SK-N-SH (cell line): ENCODE measurements at regions not wholly inside any gene's neighbourhood (a gene's known extent, or its start where the extent isn't known, plus 50 kb on each side); places are given as distances from the start of the nearest gene placed in this dataset.

Experiments used
- CTCF ChIA-PET: fragments of 300-600, 350-600 bp; formaldehyde crosslinking; extraction: SDS; loops from one replicate; lab custom pipeline; 2021; lab: Yijun Ruan, JAX
- POLR2A ChIA-PET: fragments of 350-600 bp; sonication (Branson Sonifier 250); formaldehyde crosslinking; extraction: SDS; loops from one replicate; lab custom pipeline; 2020; ENCODE audit warnings: antibody characterized with exemption, inconsistent platforms; lab: Yijun Ruan, JAX
- DNase-seq: peaks from one replicate; pipeline ENCODE4 v3.0.0; 2012
- H2AFZ ChIP-seq: fragments of 200-600 bp; sonication (generic); 2 replicates; pipeline ENCODE4 v1.8.1; 2016; ENCODE audit warnings: antibody characterized with exemption, mild to moderate bottlenecking, low read depth
- H3F3A ChIP-seq: fragments of 200-600 bp; sonication (generic); replicated peaks from 2 replicates; pipeline ENCODE3; 2016; ENCODE audit warnings: antibody characterized with exemption, mild to moderate bottlenecking; ENCODE audit not compliant: insufficient read depth
- H3K27ac ChIP-seq, 2 experiments: fragments of 200-500 bp in 1 of 2; fragments of 200-600 bp in 1 of 2; sonication (Bioruptor generic) in 1 of 2; sonication (generic), shearing (Covaris generic) in 1 of 2; 2 replicates each; pipeline versions ENCODE4 v1.5.1 to v1.6.1; 2014 to 2016; ENCODE audit warnings: low read depth in 2 of 2, inconsistent platforms in 1 of 2, low read length in 1 of 2, mild to moderate bottlenecking in 1 of 2, mixed read lengths in 1 of 2
- H3K27me3 ChIP-seq: fragments of 200-600 bp; sonication (generic), shearing (Covaris generic); 2 replicates; pipeline ENCODE4 v1.6.1; 2016; ENCODE audit warnings: mixed run types; ENCODE audit not compliant: insufficient read depth
- H3K36me3 ChIP-seq, 2 experiments: fragments of 200-500 bp in 1 of 2; fragments of 200-600 bp in 1 of 2; sonication (Bioruptor generic) in 1 of 2; sonication (generic) in 1 of 2; replicated peaks in 1 of 2; 2 replicates each; pipeline versions ENCODE3 to v1.5.1; 2014 to 2016; ENCODE audit warnings: low read length in 1 of 2, mild to moderate bottlenecking in 1 of 2; ENCODE audit not compliant: insufficient read depth in 2 of 2, control insufficient read depth in 1 of 2
- H3K4me1 ChIP-seq, 2 experiments: fragments of 200-500 bp in 1 of 2; fragments of 200-600 bp in 1 of 2; sonication (Bioruptor generic) in 1 of 2; sonication (generic), shearing (Covaris generic) in 1 of 2; 2 replicates each; pipeline versions ENCODE4 v1.5.1 to v1.6.1; 2014 to 2016; ENCODE audit warnings: low read depth in 1 of 2, low read length in 1 of 2, mixed run types in 1 of 2; ENCODE audit not compliant: insufficient read depth in 2 of 2, control insufficient read depth in 1 of 2
- H3K4me2 ChIP-seq: fragments of 200-600 bp; sonication (generic), shearing (Covaris generic); 2 replicates; pipeline ENCODE4 v1.6.1; 2017; ENCODE audit warnings: mixed run types
- H3K4me3 ChIP-seq, 2 experiments: fragments of 200-500 bp in 1 of 2; fragments of 200-600 bp in 1 of 2; sonication (Bioruptor generic) in 1 of 2; sonication (generic), shearing (Covaris generic) in 1 of 2; 2 replicates each; pipeline versions ENCODE4 v1.5.1 to v1.8.1; 2014 to 2016; ENCODE audit warnings: low read depth in 2 of 2, inconsistent platforms in 1 of 2, low read length in 1 of 2, mild to moderate bottlenecking in 1 of 2, mixed read lengths in 1 of 2, moderate library complexity in 1 of 2
- H3K79me2 ChIP-seq: fragments of 200-600 bp; sonication (generic); 2 replicates; pipeline ENCODE4 v1.8.1; 2017; ENCODE audit warnings: mild to moderate bottlenecking; ENCODE audit not compliant: insufficient read depth
- H3K9ac ChIP-seq: fragments of 200-600 bp; sonication (generic); 2 replicates; pipeline ENCODE4 v1.6.1; 2017; ENCODE audit warnings: mixed run types
- H3K9me2 ChIP-seq: fragments of 200-600 bp; sonication (generic); 2 replicates; pipeline ENCODE4 v1.6.1; 2017; ENCODE audit warnings: mixed run types
- H3K9me3 ChIP-seq: fragments of 200-600 bp; sonication (generic); 2 replicates; pipeline ENCODE4 v1.6.1; 2017; ENCODE audit warnings: mixed run types, mild to moderate bottlenecking, moderate library complexity
- H4K20me1 ChIP-seq: fragments of 200-600 bp; sonication (generic); 2 replicates; pipeline ENCODE4 v1.6.1; 2017; ENCODE audit warnings: mild to moderate bottlenecking, mixed run types; ENCODE audit not compliant: insufficient read depth
- FOXJ3 ChIP-seq: sonication (generic); formaldehyde crosslinking; IDR thresholded peaks from 2 replicates; pipeline ENCODE4 v1.5.1; 2020; ENCODE audit warnings: mild to moderate bottlenecking, missing genetic modification reagents
- GABPA ChIP-seq: IDR thresholded peaks from 2 replicates; pipeline ENCODE4 v1.4.0; 2012; ENCODE audit warnings: low read depth, mild to moderate bottlenecking
- GATA2 ChIP-seq: sonication (generic); formaldehyde crosslinking; IDR thresholded peaks from 2 replicates; pipeline ENCODE4 v1.5.0; 2020; ENCODE audit warnings: mild to moderate bottlenecking, missing genetic modification reagents
- MXI1 ChIP-seq: IDR thresholded peaks from 2 replicates; pipeline ENCODE4 v1.6.1; 2012; ENCODE audit warnings: mild to moderate bottlenecking, low read depth, low read length, improper control_type of control experiment
- RCOR1 ChIP-seq: fragments of 150-350 bp; IDR thresholded peaks from 2 replicates; pipeline ENCODE4 v1.6.1; 2017; ENCODE audit warnings: antibody characterized with exemption, low read length
- RFX5 ChIP-seq: IDR thresholded peaks from 2 replicates; pipeline ENCODE4 v1.6.1; 2012; ENCODE audit warnings: mild to moderate bottlenecking, improper control_type of control experiment, low read length
- SMC3 ChIP-seq: IDR thresholded peaks from 2 replicates; pipeline ENCODE4 v1.6.1; 2012; ENCODE audit warnings: low read depth, low read length, improper control_type of control experiment
- TAF1 ChIP-seq: IDR thresholded peaks from 2 replicates; pipeline ENCODE4 v1.6.1; 2012; ENCODE audit warnings: low read depth, mild to moderate bottlenecking, low read length, moderate library complexity, borderline replicate concordance
- TCF12 ChIP-seq: IDR thresholded peaks from 2 replicates; pipeline ENCODE4 v1.4.0; 2012
- TEAD4 ChIP-seq: IDR thresholded peaks from 2 replicates; pipeline ENCODE4 v1.4.0; 2012; ENCODE audit warnings: mild to moderate bottlenecking, borderline replicate concordance; ENCODE audit not compliant: insufficient read depth
- WGBS: methylation state at CpG from one replicate; pipeline ENCODE4 v1.1.6; 2017; ENCODE audit warnings: low lambda C conversion rate; 5-methylcytosine and 5-hydroxymethylcytosine counted together
- TF ChIP-seq, protein P1 (sequence below): IDR thresholded peaks from 2 replicates; pipeline ENCODE4 v1.4.0; 2012; ENCODE audit warnings: low read depth, borderline replicate concordance
- TF ChIP-seq, protein P2 (sequence below): IDR thresholded peaks from 2 replicates; pipeline ENCODE4; 2012
- TF ChIP-seq, protein P3 (sequence below): IDR thresholded peaks from 2 replicates; pipeline ENCODE4 v1.4.0; 2012; ENCODE audit warnings: low read depth
- TF ChIP-seq, protein P4 (sequence below): fragments of 200-600 bp; sonication (generic); IDR thresholded peaks from 2 replicates; pipeline ENCODE4 v1.6.1; 2017; ENCODE audit warnings: antibody characterized with exemption, mild to moderate bottlenecking, moderate library complexity

DNA sequence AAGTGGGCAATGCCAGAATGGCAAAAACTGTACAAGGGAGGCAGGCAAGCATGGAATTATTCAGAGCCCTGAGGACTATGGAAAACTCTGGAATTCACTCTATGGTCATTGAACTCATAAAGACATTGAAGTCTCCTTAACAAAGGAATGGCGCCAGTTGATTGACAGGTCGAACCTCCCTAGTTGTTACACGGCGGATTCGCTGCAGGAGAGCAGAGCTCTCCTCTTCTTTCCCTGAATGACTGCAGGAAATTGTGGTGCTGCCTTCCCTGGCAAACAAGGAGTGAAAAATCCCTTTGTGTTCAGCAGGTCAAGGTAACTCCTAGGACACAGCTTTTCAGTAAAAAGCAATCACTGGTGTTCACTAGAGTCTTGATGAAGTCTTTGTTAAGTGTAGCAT, 732.8 kb upstream of the FRG1 start:
- no peaks in the 10 kb centered on the region for H3K9me2 ChIP-seq
- POLR2A ChIA-PET: no interaction called here
- TF ChIP-seq, protein P1, sequence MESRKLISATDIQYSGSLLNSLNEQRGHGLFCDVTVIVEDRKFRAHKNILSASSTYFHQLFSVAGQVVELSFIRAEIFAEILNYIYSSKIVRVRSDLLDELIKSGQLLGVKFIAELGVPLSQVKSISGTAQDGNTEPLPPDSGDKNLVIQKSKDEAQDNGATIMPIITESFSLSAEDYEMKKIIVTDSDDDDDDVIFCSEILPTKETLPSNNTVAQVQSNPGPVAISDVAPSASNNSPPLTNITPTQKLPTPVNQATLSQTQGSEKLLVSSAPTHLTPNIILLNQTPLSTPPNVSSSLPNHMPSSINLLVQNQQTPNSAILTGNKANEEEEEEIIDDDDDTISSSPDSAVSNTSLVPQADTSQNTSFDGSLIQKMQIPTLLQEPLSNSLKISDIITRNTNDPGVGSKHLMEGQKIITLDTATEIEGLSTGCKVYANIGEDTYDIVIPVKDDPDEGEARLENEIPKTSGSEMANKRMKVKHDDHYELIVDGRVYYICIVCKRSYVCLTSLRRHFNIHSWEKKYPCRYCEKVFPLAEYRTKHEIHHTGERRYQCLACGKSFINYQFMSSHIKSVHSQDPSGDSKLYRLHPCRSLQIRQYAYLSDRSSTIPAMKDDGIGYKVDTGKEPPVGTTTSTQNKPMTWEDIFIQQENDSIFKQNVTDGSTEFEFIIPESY: no peak
- TF ChIP-seq SMC3 (no peak), TCF12 (no peak), TEAD4 (no peak), RFX5 (no peak), RCOR1 (no peak), TAF1 (no peak), GABPA (no peak), MXI1 (no peak), GATA2 (CRISPR knock-in tag) (no peak), FOXJ3 (CRISPR knock-in tag) (no peak)
- TF ChIP-seq, protein P2, sequence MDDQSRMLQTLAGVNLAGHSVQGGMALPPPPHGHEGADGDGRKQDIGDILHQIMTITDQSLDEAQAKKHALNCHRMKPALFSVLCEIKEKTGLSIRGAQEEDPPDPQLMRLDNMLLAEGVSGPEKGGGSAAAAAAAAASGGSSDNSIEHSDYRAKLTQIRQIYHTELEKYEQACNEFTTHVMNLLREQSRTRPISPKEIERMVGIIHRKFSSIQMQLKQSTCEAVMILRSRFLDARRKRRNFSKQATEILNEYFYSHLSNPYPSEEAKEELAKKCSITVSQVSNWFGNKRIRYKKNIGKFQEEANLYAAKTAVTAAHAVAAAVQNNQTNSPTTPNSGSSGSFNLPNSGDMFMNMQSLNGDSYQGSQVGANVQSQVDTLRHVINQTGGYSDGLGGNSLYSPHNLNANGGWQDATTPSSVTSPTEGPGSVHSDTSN: no peak
- TF ChIP-seq, protein P3, sequence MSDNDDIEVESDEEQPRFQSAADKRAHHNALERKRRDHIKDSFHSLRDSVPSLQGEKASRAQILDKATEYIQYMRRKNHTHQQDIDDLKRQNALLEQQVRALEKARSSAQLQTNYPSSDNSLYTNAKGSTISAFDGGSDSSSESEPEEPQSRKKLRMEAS: no peak
- H3K4me1 ChIP-seq: peaks cover 0 to 5% of the 10 kb centered on the region in 2 experiments; a peak in 1 of 4 replicates
- no peak overlapping the region for H3K27ac ChIP-seq
- H3F3A ChIP-seq: no peaks in the 10 kb centered on the region
- no peak overlapping the region for H2AFZ ChIP-seq
- H3K27me3 ChIP-seq: no peaks in the 10 kb centered on the region
- no peaks in the 10 kb centered on the region for H3K79me2 ChIP-seq
- H3K36me3 ChIP-seq: no peaks in the 10 kb centered on the region
- H3K9me3 ChIP-seq: no peaks in the 10 kb centered on the region
- DNase-seq: no peak
- no peak overlapping the region for H3K9ac ChIP-seq
- no peaks in the 10 kb centered on the region for H4K20me1 ChIP-seq
- WGBS: 69% methylated on average over 5 of the region's 5 CpGs
- no peak overlapping the region for H3K4me2 ChIP-seq
- CTCF ChIA-PET: interaction anchor here (0.8 to 1.2 kb wide), 2 partner anchors 10 to 585 kb away, joined by 3 to 4 read pairs; no protein-coding TSS in a partner anchor
- H3K4me3 ChIP-seq: no peak overlapping the region

DNA sequence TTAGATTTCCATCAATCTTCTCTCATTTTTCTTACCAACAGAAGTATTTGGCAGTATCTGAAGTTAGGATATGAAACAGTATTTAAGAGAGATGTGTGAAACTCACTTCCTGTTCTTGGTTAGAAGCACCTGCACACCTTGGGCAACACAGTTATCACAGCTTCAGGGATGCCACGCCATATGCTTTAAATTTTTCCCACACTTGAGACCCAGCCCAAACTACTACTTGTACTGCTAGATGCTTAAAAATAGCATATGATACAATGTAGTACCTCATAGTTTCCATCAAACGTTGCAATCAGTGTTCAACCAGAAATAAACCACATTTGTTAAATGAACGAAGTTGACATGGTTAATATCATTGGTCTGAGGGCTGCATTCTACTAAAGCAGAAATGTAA, 725.1 kb upstream of the FRG1 start:
- WGBS: 21% methylated on average over 3 of the region's 3 CpGs
- Histone ChIP-seq H3K79me2 (no peaks in the 10 kb centered on the region), H3K9ac (no peak overlapping the region), H3K27ac (no peak overlapping the region), H3F3A (no peaks in the 10 kb centered on the region), H3K4me2 (no peak overlapping the region), H3K9me2 (no peaks in the 10 kb centered on the region), H4K20me1 (no peaks in the 10 kb centered on the region), H3K27me3 (no peaks in the 10 kb centered on the region), H3K4me1 (no peaks in the 10 kb centered on the region), H3K9me3 (no peaks in the 10 kb centered on the region), H3K4me3 (no peak overlapping the region), H2AFZ (no peak overlapping the region), H3K36me3 (no peaks in the 10 kb centered on the region)
- no peak for DNase-seq
- TF ChIP-seq, protein P4, sequence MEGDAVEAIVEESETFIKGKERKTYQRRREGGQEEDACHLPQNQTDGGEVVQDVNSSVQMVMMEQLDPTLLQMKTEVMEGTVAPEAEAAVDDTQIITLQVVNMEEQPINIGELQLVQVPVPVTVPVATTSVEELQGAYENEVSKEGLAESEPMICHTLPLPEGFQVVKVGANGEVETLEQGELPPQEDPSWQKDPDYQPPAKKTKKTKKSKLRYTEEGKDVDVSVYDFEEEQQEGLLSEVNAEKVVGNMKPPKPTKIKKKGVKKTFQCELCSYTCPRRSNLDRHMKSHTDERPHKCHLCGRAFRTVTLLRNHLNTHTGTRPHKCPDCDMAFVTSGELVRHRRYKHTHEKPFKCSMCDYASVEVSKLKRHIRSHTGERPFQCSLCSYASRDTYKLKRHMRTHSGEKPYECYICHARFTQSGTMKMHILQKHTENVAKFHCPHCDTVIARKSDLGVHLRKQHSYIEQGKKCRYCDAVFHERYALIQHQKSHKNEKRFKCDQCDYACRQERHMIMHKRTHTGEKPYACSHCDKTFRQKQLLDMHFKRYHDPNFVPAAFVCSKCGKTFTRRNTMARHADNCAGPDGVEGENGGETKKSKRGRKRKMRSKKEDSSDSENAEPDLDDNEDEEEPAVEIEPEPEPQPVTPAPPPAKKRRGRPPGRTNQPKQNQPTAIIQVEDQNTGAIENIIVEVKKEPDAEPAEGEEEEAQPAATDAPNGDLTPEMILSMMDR: no peak
- POLR2A ChIA-PET: no interaction called here
- CTCF ChIA-PET: no interaction called here
